OCI-LY7 (cell line): ENCODE measurements at regions not wholly inside any gene's neighbourhood (a gene's known extent, or its start where the extent isn't known, plus 50 kb on each side); places are given as distances from the start of the nearest gene placed in this dataset.
A peak's percentile ranks its signal among the peaks of the same experiment; 100 is the strongest.

Source experiments
- BruUV-seq: library from RNA; stranded (reverse); fragments of 400-500 nt; replicated peaks from 2 replicates; lab custom pipeline; 2021; lab: Mats Ljungman, UMichigan
- CTCF ChIA-PET: fragments of 300-600 bp; sonication (Branson Sonifier 250); formaldehyde crosslinking; loops from one replicate; lab custom pipeline; 2022; ENCODE audit warnings: antibody characterized with exemption; ENCODE audit not compliant: unreplicated experiment; lab: Charles Lee
- POLR2A ChIA-PET: fragments of 300-600 bp; sonication (Branson Sonifier 250); formaldehyde crosslinking; loops from one replicate; lab custom pipeline; 2022; ENCODE audit warnings: antibody characterized with exemption; lab: Charles Lee
- DNase-seq: peaks from one replicate; pipeline ENCODE4 v3.0.0-alpha.2; 2015; ENCODE audit warnings: low spot score
- H2AFZ ChIP-seq: fragments of 200-600 bp; sonication (generic), shearing (Covaris generic); 2 replicates; pipeline ENCODE4 v1.6.1; 2014; ENCODE audit warnings: mild to moderate bottlenecking, antibody characterized with exemption, low read length, moderate library complexity
- H3K27ac ChIP-seq: fragments of 200-600 bp; sonication (generic); 2 replicates; pipeline ENCODE4 v1.5.1; 2014; ENCODE audit warnings: mixed run types, low read depth, mild to moderate bottlenecking, moderate library complexity, low read length, inconsistent platforms; ENCODE audit not compliant: poor library complexity, severe bottlenecking
- H3K36me3 ChIP-seq: fragments of 200-600 bp; sonication (generic); 2 replicates; pipeline ENCODE4 v1.6.1; 2014; ENCODE audit warnings: mild to moderate bottlenecking, antibody characterized with exemption, low read length, moderate library complexity, mixed read lengths; ENCODE audit not compliant: insufficient read depth
- H3K4me1 ChIP-seq: fragments of 200-600 bp; sonication (generic); 2 replicates; pipeline ENCODE4 v1.5.1; 2014; ENCODE audit warnings: mild to moderate bottlenecking, low read length; ENCODE audit not compliant: insufficient read depth, poor library complexity, severe bottlenecking
- H3K4me2 ChIP-seq: fragments of 200-600 bp; sonication (generic); 2 replicates; pipeline ENCODE4 v1.6.1; 2014; ENCODE audit warnings: mild to moderate bottlenecking, low read length
- H3K4me3 ChIP-seq: fragments of 200-600 bp; sonication (generic); 2 replicates; pipeline ENCODE4 v1.5.1; 2014; ENCODE audit warnings: mild to moderate bottlenecking, low read depth, low read length; ENCODE audit not compliant: poor library complexity, severe bottlenecking
- H3K79me2 ChIP-seq: fragments of 200-600 bp; sonication (generic); 2 replicates; pipeline ENCODE4 v1.6.1; 2016; ENCODE audit warnings: low read depth, mild to moderate bottlenecking, low read length, moderate library complexity, mixed read lengths; ENCODE audit not compliant: insufficient read depth
- H3K9me2 ChIP-seq: fragments of 200-600 bp; sonication (generic); 2 replicates; pipeline ENCODE4 v1.6.1; 2016; ENCODE audit warnings: mild to moderate bottlenecking, low read length, mixed read lengths; ENCODE audit not compliant: insufficient read depth
- H3K9me3 ChIP-seq: fragments of 200-600 bp; sonication (generic); 2 replicates; pipeline ENCODE4 v1.6.1; 2014; ENCODE audit warnings: mild to moderate bottlenecking, mixed run types, low read length, mixed read lengths
- H4K20me1 ChIP-seq: fragments of 200-600 bp; sonication (generic); 2 replicates; pipeline ENCODE4 v1.6.1; 2014; ENCODE audit warnings: mild to moderate bottlenecking, antibody characterized with exemption, low read length, moderate library complexity, mixed read lengths; ENCODE audit not compliant: insufficient read depth
- CTCF ChIP-seq: fragments of 200-600 bp; sonication (generic); conservative IDR thresholded peaks from 2 replicates; pipeline ENCODE4 v1.5.1; 2014; ENCODE audit warnings: mild to moderate bottlenecking, antibody characterized with exemption, low read length, moderate library complexity, mixed read lengths
- EZH2phosphoT487 ChIP-seq: fragments of 200-600 bp; sonication (generic); IDR thresholded peaks from 2 replicates; pipeline ENCODE4 v1.6.1; 2018; ENCODE audit warnings: low read depth, borderline replicate concordance, mild to moderate bottlenecking, mixed run types, antibody characterized with exemption, low read length, moderate library complexity, mixed read lengths
- intact Hi-C: fragments of 100-400 bp; cut with micrococcal nuclease; formaldehyde crosslinking; loops from one replicate; pipeline ENCODE4 v1.10.0; 2022; ENCODE audit not compliant: unreplicated experiment

GRCh38 chr7:118346748-118347147, 122.2 kb downstream of the ANKRD7 start:
- TF ChIP-seq CTCF (no peak), EZH2phosphoT487 (no peak)
- ChIA-PET CTCF (no interaction called here), POLR2A (no interaction called here)
- no peaks in the 10 kb centered on the region for H3K9me3 ChIP-seq
- H3K27ac ChIP-seq: no peak overlapping the region
- no TSS peak for BruUV-seq
- no peaks in the 10 kb centered on the region for H4K20me1 ChIP-seq
- H3K36me3 ChIP-seq: no peaks in the 10 kb centered on the region
- DNase-seq: no peak
- no peaks in the 10 kb centered on the region for H3K9me2 ChIP-seq
- intact Hi-C loops: no loop called here
- H2AFZ ChIP-seq: no peak overlapping the region
- no peak overlapping the region for H3K4me3 ChIP-seq
- H3K4me1 ChIP-seq: peaks cover 11% of the 10 kb centered on the region
- H3K79me2 ChIP-seq: no peaks in the 10 kb centered on the region
- H3K4me2 ChIP-seq: no peak overlapping the region

GRCh38 chr7:118349604-118350003, 125.1 kb downstream of the ANKRD7 start:
- intact Hi-C loops: loop anchor here (5.0 to 10.0 kb wide), 2 partner anchors 243 to 825 kb away; no protein-coding TSS in a partner anchor
- BruUV-seq: no TSS peak
- Histone ChIP-seq H2AFZ (peak overlapping the region; percentile 9; the same call in 1 of the 2 replicates), H3K9me3 (no peaks in the 10 kb centered on the region), H4K20me1 (no peaks in the 10 kb centered on the region), H3K4me1 (peaks cover 11% of the 10 kb centered on the region), H3K27ac (no peak overlapping the region), H3K4me2 (peak overlapping the region; percentile 48), H3K79me2 (no peaks in the 10 kb centered on the region), H3K9me2 (no peaks in the 10 kb centered on the region), H3K36me3 (no peaks in the 10 kb centered on the region), H3K4me3 (peak overlapping the region; percentile 3)
- DNase-seq: peak; percentile 10
- ChIA-PET CTCF (no interaction called here), POLR2A (interaction anchor here (0.8 to 1.6 kb wide), 2 partner anchors 38 to 90 kb away, joined by 3 read pairs; no protein-coding TSS in a partner anchor)
- no peak for TF ChIP-seq CTCF
- TF ChIP-seq EZH2phosphoT487: no peak

GRCh38 chr7:118350260-118350659, 125.8 kb downstream of the ANKRD7 start:
- Histone ChIP-seq H3K27ac (no peak overlapping the region), H3K4me2 (peak overlapping the region; percentile 48; the same call in 1 of the 2 replicates), H3K79me2 (no peaks in the 10 kb centered on the region), H2AFZ (peak overlapping the region; percentile 9; the same call in 1 of the 2 replicates), H3K4me1 (peaks cover 11% of the 10 kb centered on the region), H3K4me3 (no peak overlapping the region), H3K9me3 (no peaks in the 10 kb centered on the region), H4K20me1 (no peaks in the 10 kb centered on the region), H3K36me3 (no peaks in the 10 kb centered on the region), H3K9me2 (no peaks in the 10 kb centered on the region)
- ChIA-PET CTCF (no interaction called here), POLR2A (interaction anchor here (1.6 kb wide), 1 partner anchor 91 kb away, joined by 3 read pairs; no protein-coding TSS in a partner anchor)
- intact Hi-C loops: loop anchor here (5.0 to 10.0 kb wide), 2 partner anchors 242 to 825 kb away; no protein-coding TSS in a partner anchor
- DNase-seq: no peak
- no TSS peak for BruUV-seq
- TF ChIP-seq CTCF (no peak), EZH2phosphoT487 (no peak)
